Liver (tissue), 3 donors: ENCODE measurements at regions not wholly inside any gene's neighbourhood (a gene's known extent, or its start where the extent isn't known, plus 50 kb on each side); places are given as distances from the start of the nearest gene placed in this dataset.
"Not testable (repeated sequence)": the region's sequence is repeated elsewhere in the genome, so short reads cannot be mapped to it uniquely, and the experiment has no call there.

ENCODE experiments used
- CTCF ChIP-seq: fragments of 150-350 bp; IDR thresholded peaks from 2 replicates; pipeline ENCODE4 v1.5.1; 2017; ENCODE audit warnings: improper control_type of control experiment, low read depth, low read length; ENCODE audit not compliant: missing input control
- JUND ChIP-seq, 2 donors: IDR thresholded peaks; 2 replicates each; pipeline ENCODE4 v1.6.1; 2016; ENCODE audit warnings: antibody characterized with exemption in 2 of 2
- MAX ChIP-seq: IDR thresholded peaks from 2 replicates; pipeline ENCODE4 v1.6.1; 2016; ENCODE audit warnings: antibody characterized with exemption
- RAD21 ChIP-seq, 2 donors: IDR thresholded peaks; 2 replicates each; pipeline ENCODE4 v1.6.1; 2016; ENCODE audit warnings: antibody characterized with exemption in 2 of 2, mild to moderate bottlenecking in 2 of 2
- RXRA ChIP-seq, 2 donors: IDR thresholded peaks; 2 replicates each; pipeline ENCODE4 v1.6.1; 2017 to 2018; ENCODE audit warnings: antibody characterized with exemption in 2 of 2, mild to moderate bottlenecking in 1 of 2
- TAF1 ChIP-seq: conservative IDR thresholded peaks from 2 replicates; pipeline ENCODE4 v1.6.1; 2016; ENCODE audit warnings: antibody characterized with exemption, mild to moderate bottlenecking
- YY1 ChIP-seq: IDR thresholded peaks from 2 replicates; pipeline ENCODE4 v1.6.1; 2016; ENCODE audit warnings: antibody characterized with exemption, mild to moderate bottlenecking
- ZBTB33 ChIP-seq: IDR thresholded peaks from 2 replicates; pipeline ENCODE4 v1.6.1; 2016; ENCODE audit warnings: antibody characterized with exemption
- TF ChIP-seq, protein P1 (sequence below): IDR thresholded peaks from 2 replicates; pipeline ENCODE4 v1.6.1; 2016; ENCODE audit warnings: antibody characterized with exemption, mild to moderate bottlenecking
- donor health status: healthy.
- donor health status: healthy.

GRCh38 chr4:184330517-184331094, 112.9 kb upstream of the ENPP6 start:
- not testable (repeated sequence) for TF ChIP-seq CTCF; RXRA (IDR thresholded peaks at IDR 0.05); JUND (IDR thresholded peaks at IDR 0.05); MAX; ZBTB33; RAD21 (IDR thresholded peaks at IDR 0.05); TAF1; YY1
- TF ChIP-seq, protein P1, sequence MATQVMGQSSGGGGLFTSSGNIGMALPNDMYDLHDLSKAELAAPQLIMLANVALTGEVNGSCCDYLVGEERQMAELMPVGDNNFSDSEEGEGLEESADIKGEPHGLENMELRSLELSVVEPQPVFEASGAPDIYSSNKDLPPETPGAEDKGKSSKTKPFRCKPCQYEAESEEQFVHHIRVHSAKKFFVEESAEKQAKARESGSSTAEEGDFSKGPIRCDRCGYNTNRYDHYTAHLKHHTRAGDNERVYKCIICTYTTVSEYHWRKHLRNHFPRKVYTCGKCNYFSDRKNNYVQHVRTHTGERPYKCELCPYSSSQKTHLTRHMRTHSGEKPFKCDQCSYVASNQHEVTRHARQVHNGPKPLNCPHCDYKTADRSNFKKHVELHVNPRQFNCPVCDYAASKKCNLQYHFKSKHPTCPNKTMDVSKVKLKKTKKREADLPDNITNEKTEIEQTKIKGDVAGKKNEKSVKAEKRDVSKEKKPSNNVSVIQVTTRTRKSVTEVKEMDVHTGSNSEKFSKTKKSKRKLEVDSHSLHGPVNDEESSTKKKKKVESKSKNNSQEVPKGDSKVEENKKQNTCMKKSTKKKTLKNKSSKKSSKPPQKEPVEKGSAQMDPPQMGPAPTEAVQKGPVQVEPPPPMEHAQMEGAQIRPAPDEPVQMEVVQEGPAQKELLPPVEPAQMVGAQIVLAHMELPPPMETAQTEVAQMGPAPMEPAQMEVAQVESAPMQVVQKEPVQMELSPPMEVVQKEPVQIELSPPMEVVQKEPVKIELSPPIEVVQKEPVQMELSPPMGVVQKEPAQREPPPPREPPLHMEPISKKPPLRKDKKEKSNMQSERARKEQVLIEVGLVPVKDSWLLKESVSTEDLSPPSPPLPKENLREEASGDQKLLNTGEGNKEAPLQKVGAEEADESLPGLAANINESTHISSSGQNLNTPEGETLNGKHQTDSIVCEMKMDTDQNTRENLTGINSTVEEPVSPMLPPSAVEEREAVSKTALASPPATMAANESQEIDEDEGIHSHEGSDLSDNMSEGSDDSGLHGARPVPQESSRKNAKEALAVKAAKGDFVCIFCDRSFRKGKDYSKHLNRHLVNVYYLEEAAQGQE = not testable (repeated sequence)
